Cardiac muscle cell (in vitro differentiated cells and primary cell): ENCODE measurements at regions not wholly inside any gene's neighbourhood (a gene's known extent, or its start where the extent isn't known, plus 50 kb on each side); places are given as distances from the start of the nearest gene placed in this dataset.
A peak's percentile ranks its signal among the peaks of the same experiment; 100 is the strongest.
"Not testable (repeated sequence)": the region's sequence is repeated elsewhere in the genome, so short reads cannot be mapped to it uniquely, and the experiment has no call there.

Source experiments
- DNase-seq, 2 donors: peaks; one replicate each; pipeline versions ENCODE4 v3.0.0 to v3.0.0-alpha.2; 2010 to 2017; ENCODE audit warnings: low read depth in 1 of 2, low spot score in 1 of 2
- H3K27ac ChIP-seq: fragments of 200-600 bp; sonication (generic); 2 replicates; pipeline ENCODE4 v1.5.1; 2016
- H3K27me3 ChIP-seq: fragments of 200-600 bp; sonication (generic); 2 replicates; pipeline ENCODE4 v1.6.0; 2016; ENCODE audit warnings: control low read depth
- H3K36me3 ChIP-seq: fragments of 200-600 bp; sonication (generic); 2 replicates; pipeline ENCODE4 v1.5.1; 2016; ENCODE audit warnings: control low read depth
- H3K4me1 ChIP-seq: fragments of 200-600 bp; sonication (generic); 2 replicates; pipeline ENCODE4 v1.8.1; 2017; ENCODE audit warnings: low read depth, mild to moderate bottlenecking, mixed run types
- H3K4me3 ChIP-seq: fragments of 200-600 bp; sonication (generic); 2 replicates; pipeline ENCODE4 v1.5.1; 2016; ENCODE audit warnings: mild to moderate bottlenecking
- H3K9me3 ChIP-seq: fragments of 200-600 bp; sonication (generic); 2 replicates; pipeline ENCODE4 v1.5.1; 2017; ENCODE audit warnings: low read depth, mild to moderate bottlenecking, control low read depth
- CTCF ChIP-seq: IDR thresholded peaks from 2 replicates; pipeline ENCODE4 v1.5.1; 2012; ENCODE audit warnings: low read depth, mild to moderate bottlenecking, low read length

- Histone ChIP-seq H3K27ac (no peak overlapping the region), H3K9me3 (no peaks in the 10 kb centered on the region), H3K36me3 (no peaks in the 10 kb centered on the region), H3K27me3 (no peaks in the 10 kb centered on the region), H3K4me1 (no peaks in the 10 kb centered on the region), H3K4me3 (no peak overlapping the region)
- no peak for DNase-seq
- TF ChIP-seq CTCF = no peak
Measured at GRCh38 chr1:14345946-14346550, 252.4 kb upstream of the KAZN start.

- H3K27ac ChIP-seq = no peak overlapping the region
- no peak for DNase-seq
- no peaks in the 10 kb centered on the region for H3K27me3 ChIP-seq
- TF ChIP-seq CTCF = no peak
- H3K4me1 ChIP-seq = no peaks in the 10 kb centered on the region
- no peaks in the 10 kb centered on the region for H3K9me3 ChIP-seq
- no peaks in the 10 kb centered on the region for H3K36me3 ChIP-seq
- no peak overlapping the region for H3K4me3 ChIP-seq
Measured at GRCh38 chr1:14347186-14347585, 251.3 kb upstream of the KAZN start.

- Histone ChIP-seq H3K36me3 (no peaks in the 10 kb centered on the region), H3K27me3 (no peaks in the 10 kb centered on the region), H3K4me3 (no peak overlapping the region), H3K9me3 (no peaks in the 10 kb centered on the region), H3K4me1 (no peaks in the 10 kb centered on the region), H3K27ac (no peak overlapping the region)
- DNase-seq = no peak
- TF ChIP-seq CTCF = no peak
Measured at GRCh38 chr1:14347776-14348175, 250.7 kb upstream of the KAZN start.

- Histone ChIP-seq H3K4me3 (no peak overlapping the region), H3K4me1 (no peaks in the 10 kb centered on the region), H3K27ac (no peak overlapping the region), H3K9me3 (no peaks in the 10 kb centered on the region), H3K27me3 (no peaks in the 10 kb centered on the region), H3K36me3 (no peaks in the 10 kb centered on the region)
- no peak for TF ChIP-seq CTCF
- DNase-seq = no peak
Measured at GRCh38 chr1:14350197-14350596, 248.3 kb upstream of the KAZN start.

- H3K27me3 ChIP-seq = no peaks in the 10 kb centered on the region
- H3K4me3 ChIP-seq = no peak overlapping the region
- no peak for DNase-seq
- H3K9me3 ChIP-seq = no peaks in the 10 kb centered on the region
- no peak overlapping the region for H3K27ac ChIP-seq
- H3K36me3 ChIP-seq = no peaks in the 10 kb centered on the region
- no peaks in the 10 kb centered on the region for H3K4me1 ChIP-seq
- TF ChIP-seq CTCF = no peak
Measured at GRCh38 chr1:14352897-14353296, 245.6 kb upstream of the KAZN start.

GRCh38 chr1:14361005-14361404 is 237.5 kb upstream of the KAZN start:
- not testable (repeated sequence) for H3K27ac ChIP-seq, H3K36me3 ChIP-seq, H3K4me3 ChIP-seq, H3K4me1 ChIP-seq, H3K9me3 ChIP-seq, H3K27me3 ChIP-seq
- DNase-seq = peak in 1 of 2 donors; percentile 38
